HG02981 (cell line): ENCODE measurements at regions not wholly inside any gene's neighbourhood (a gene's known extent, or its start where the extent isn't known, plus 50 kb on each side); places are given as distances from the start of the nearest gene placed in this dataset.

ENCODE experiments used
- ATAC-seq: cut with Tn5 transposase; IDR thresholded peaks from one replicate; pipeline ENCODE4 v1.9.1; 2021; ENCODE audit warnings: mild to moderate bottlenecking, moderate library complexity; ENCODE audit not compliant: unreplicated experiment

DNA sequence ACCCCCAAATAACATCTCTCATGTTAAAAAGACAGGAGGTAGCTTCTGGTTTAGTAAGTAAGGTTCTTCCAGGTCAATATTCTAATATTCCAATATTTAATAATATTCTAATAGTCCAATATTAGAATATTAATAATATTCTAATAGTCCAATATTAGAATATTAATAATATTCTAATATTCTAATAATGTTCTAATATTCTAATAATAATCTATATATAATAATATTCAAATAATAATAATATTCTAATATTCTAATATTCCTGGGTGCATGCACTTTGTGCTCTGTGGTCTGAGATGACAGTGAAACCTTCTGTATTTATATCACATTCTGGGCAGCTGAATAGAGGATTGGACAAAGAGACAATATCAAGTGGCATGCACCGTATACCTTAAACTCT lies 96.1 kb downstream of the PCDH10 start:
- no peak for ATAC-seq
